NCI-H446 (cell line): ENCODE measurements at regions not wholly inside any gene's neighbourhood (a gene's known extent, or its start where the extent isn't known, plus 50 kb on each side); places are given as distances from the start of the nearest gene placed in this dataset.
"Not testable (repeated sequence)": the region's sequence is repeated elsewhere in the genome, so short reads cannot be mapped to it uniquely, and the experiment has no call there.

Experiments used
- DNase-seq, 2 experiments: peaks; one replicate each; lab custom pipeline; 2025; lab: John Stamatoyannopoulos, UW

- DNase-seq: no peak
These were observed 206.9 kb downstream of the ICOS start for GRCh38 chr2:204143216-204144014.

- DNase-seq: no peak
These were observed 207.9 kb downstream of the ICOS start for GRCh38 chr2:204144492-204144891.

GRCh38 chr2:204145263-204145751 lies 208.7 kb downstream of the ICOS start:
- DNase-seq: peak; percentile 17 to 82

GRCh38 chr2:204145791-204146190 lies 209.2 kb downstream of the ICOS start:
- DNase-seq: no peak

GRCh38 chr2:204147040-204147439 lies 210.5 kb downstream of the ICOS start:
- DNase-seq: not testable (repeated sequence)

- no peak for DNase-seq
These were observed 214.2 kb downstream of the ICOS start for GRCh38 chr2:204150721-204151120.

GRCh38 chr2:204152616-204153015 lies 216.1 kb downstream of the ICOS start:
- no peak for DNase-seq

GRCh38 chr2:204154863-204155262 lies 218.3 kb downstream of the ICOS start:
- no peak for DNase-seq

- no peak for DNase-seq
These were observed 219.9 kb downstream of the ICOS start for GRCh38 chr2:204156456-204156855.

- no peak for DNase-seq
These were observed 221.1 kb downstream of the ICOS start for GRCh38 chr2:204157684-204158083.

GRCh38 chr2:204159526-204159925 lies 223.0 kb downstream of the ICOS start:
- no peak for DNase-seq

- no peak for DNase-seq
These were observed 224.4 kb downstream of the ICOS start for GRCh38 chr2:204160989-204161388.

- no peak for DNase-seq
These were observed 225.3 kb downstream of the ICOS start for GRCh38 chr2:204161886-204162285.

GRCh38 chr2:204166961-204167360 lies 230.4 kb downstream of the ICOS start:
- no peak for DNase-seq

GRCh38 chr2:204167670-204168069 lies 231.1 kb downstream of the ICOS start:
- DNase-seq: not testable (repeated sequence)

- peak in 1 of 2 experiments; percentile 34 for DNase-seq
These were observed 233.8 kb downstream of the ICOS start for GRCh38 chr2:204170411-204170810.

- no peak for DNase-seq
These were observed 235.0 kb downstream of the ICOS start for GRCh38 chr2:204171432-204172144.

- no peak for DNase-seq
These were observed 235.6 kb downstream of the ICOS start for GRCh38 chr2:204172145-204172600.

- DNase-seq: no peak
These were observed 237.5 kb downstream of the ICOS start for GRCh38 chr2:204174034-204174433.

- no peak for DNase-seq
These were observed 239.1 kb downstream of the ICOS start for GRCh38 chr2:204175552-204176271.

GRCh38 chr2:204176306-204176705 lies 239.7 kb downstream of the ICOS start:
- no peak for DNase-seq

- no peak for DNase-seq
These were observed 240.9 kb downstream of the ICOS start for GRCh38 chr2:204177251-204177976.
